Muscle of arm (tissue), 1 donor: ENCODE measurements at regions not wholly inside any gene's neighbourhood (a gene's known extent, or its start where the extent isn't known, plus 50 kb on each side); places are given as distances from the start of the nearest gene placed in this dataset.
"Not testable (repeated sequence)": the region's sequence is repeated elsewhere in the genome, so short reads cannot be mapped to it uniquely, and the experiment has no call there.

Experiments used
- DNase-seq: peaks from one replicate; pipeline ENCODE4 v3.0.0-alpha.2; 2013

GRCh38 chr1:37380546-37380945 is 93.8 kb upstream of the ZC3H12A start:
- not testable (repeated sequence) for DNase-seq

GRCh38 chr1:37387854-37388253 is 86.5 kb upstream of the ZC3H12A start:
- no peak for DNase-seq

GRCh38 chr1:37389327-37389726 is 85.1 kb upstream of the ZC3H12A start:
- DNase-seq: no peak

DNA sequence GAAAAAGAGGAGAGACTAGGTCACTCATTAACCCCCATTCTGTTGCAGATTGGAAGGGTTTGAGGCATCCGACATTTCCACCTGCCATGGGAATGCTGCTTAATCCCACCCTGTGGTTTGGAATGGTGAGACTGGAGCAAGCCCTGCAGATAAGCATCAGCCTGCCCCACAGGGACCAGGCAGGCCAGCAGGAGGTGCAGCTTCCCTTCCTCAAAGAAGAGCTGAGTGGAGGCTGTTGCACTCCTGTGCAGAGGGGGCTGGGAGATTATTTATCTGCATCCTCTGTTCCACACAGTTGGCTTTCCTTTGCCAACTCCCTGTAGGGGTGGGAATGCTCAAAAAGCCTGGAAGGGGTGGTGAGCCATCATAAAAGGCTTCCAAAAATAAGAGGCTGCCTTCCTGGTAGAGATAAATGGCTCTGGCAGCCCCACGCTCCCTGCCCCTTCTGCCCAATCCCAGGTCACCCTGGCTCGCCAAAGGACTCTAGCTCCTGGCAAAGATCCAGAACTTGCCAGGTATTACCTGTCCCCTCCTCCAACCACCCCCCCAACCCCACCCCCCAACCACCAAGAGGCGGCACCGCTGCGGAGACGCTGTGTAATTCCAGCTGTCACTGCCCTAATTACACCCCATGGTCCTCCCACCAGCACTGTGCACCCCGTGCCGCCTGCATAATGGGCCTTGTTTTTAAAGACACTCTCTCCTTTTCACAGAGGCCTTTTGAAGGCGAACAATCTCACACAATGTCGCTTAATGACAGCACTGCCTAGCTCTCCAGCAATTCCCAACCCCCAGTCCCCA is 83.0 kb upstream of the ZC3H12A start:
- no peak for DNase-seq

GRCh38 chr1:37392051-37392450 is 82.3 kb upstream of the ZC3H12A start:
- no peak for DNase-seq

DNA sequence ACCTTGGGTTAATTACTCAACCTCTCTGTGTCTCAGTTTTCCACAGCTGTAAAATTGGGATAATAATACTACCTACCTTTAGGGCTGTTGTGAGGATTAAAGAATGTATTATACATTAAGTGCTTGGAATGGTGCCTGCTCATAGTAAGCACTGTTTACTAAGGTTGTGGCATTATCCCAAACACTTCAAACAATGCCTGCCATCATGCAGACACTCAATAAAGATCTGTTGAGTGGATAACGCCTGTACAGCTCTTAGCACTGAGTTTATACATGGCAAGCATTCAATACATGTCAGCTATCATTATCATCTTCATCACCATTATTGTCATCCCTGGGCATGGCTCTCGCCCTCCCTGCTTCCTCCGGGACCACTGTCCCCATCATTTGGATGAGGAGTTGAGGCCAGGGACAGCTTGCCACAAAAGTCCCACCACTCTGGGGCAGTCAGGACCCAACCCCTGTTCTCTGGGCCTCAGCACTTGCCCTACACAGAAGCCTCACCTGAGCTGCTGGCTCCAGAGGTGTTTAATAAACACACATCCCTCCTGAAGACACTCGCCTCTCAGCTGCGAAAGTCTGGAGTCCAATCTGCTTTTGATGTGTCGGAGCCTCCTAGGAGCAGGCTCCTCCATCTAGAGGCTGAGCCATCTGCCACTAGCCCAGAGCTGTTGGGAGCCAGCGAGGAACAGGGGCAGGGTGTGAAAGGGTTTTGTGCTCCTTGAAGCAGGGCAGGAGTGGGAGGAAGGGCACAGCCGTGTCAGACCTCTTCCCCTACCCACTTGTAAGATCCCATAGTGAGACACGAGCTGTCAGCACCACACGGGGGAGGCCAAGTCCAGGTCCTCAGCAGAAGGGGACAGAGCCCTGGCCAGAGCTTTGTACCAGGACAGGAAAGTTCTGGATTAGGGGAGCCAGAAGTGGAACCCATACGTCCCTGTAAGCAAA is 80.9 kb upstream of the ZC3H12A start:
- no peak for DNase-seq

GRCh38 chr1:37394574-37395464 is 79.6 kb upstream of the ZC3H12A start:
- no peak for DNase-seq

DNA sequence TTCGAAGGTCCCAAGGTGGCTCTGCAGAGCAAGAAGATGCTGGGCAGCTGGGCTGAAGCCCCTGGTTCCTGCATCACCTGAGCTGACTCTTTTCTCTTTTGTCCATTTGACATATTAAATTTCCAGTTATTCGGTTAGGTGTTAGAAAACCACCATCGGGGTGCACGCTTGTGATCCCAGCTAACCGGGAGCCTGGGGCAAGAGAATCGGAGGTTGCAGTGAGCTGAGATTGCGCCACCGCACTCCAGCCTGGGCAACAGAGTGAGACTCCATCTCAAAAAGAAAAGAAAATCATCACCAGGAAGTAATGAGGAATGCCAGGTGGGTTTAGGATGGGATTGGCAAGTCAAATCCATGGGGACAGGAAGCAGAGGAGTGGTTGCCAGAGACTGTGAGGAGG is 76.3 kb upstream of the ZC3H12A start:
- no peak for DNase-seq

DNA sequence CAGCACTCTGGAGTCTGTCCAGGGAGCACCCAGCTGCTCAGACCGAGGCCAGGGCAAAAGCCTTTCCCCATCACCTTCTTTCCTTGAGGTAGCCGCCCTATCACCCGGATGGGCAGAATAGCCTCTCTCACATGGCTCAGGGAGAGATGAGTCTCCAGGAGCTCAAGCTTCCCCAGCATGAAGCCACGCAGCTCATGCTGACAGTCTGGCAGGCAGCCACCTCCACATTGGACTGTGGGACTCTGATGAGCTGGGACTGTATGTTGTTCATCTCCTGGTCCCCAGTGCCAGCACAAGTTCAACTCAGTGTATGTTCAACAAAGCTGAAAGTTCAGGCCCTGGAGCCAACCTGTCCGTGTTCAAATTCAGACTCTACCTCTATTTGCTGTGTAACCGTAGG is 75.2 kb upstream of the ZC3H12A start:
- DNase-seq: no peak

DNA sequence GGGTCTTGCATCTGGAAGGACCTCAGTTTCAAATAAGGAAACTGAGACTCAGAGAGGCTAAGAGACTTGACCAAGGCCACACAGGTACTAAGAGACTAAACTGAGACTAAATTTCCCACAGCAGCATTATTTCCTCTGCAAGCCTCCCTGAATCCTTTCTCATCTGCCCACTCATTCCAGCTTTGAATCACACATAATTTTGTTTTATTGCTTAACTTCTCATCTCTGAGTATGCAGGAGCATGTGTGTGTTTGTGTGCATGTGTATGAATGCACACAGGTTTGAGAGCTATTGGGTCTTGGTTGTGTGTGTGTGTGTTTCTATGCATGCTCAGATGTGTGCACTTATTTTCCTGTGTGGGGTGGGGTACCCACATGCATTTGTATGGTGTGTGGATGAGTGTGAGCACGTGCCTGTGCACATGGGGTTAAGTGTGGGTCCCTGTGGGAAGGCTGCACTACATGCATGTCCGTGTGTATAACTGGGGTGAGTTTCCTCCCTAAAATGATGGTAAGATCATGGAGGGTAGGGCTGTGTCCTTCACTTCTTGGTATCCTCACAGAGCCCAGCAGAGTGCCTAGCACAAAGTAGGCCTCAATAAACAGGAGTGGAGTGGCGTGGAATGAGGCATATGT is 74.4 kb upstream of the ZC3H12A start:
- DNase-seq: no peak

DNA sequence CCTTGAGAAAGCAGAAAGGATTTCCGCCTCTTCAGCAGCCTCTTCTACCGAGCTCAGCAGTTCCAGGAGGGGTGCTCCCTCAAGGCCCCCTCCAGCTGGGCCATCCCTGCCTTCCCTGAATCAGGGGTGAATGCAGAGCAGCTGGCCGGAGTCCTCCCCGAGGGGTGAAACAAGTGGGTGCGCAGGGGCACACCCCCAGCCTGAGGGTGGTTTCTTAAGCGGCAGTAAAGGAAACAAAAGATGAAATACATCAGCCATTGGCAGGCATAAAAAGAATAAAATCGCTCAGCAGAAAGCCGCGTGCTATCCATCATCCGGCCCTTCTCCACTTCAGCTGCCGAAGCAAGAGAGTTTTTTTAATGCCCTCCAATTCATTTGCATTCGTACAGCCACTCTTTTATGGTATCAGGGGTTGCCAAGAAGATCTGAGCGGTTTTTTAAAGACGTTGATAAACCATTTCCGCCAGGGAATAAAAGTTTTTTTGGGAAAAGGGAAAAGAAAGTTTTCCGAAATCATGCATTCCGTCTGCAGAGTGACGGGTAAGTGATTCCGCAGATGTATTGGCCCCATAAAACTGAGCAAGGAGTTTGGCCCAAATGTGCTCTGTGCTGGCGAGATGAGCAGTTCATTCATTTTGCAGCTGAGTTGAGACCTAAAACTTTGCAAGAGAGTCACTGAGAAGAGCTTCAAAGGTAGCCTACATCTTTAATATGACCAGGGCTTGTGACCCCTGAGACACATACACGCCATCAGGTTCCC is 73.7 kb upstream of the ZC3H12A start:
- DNase-seq: peak; percentile 66

DNA sequence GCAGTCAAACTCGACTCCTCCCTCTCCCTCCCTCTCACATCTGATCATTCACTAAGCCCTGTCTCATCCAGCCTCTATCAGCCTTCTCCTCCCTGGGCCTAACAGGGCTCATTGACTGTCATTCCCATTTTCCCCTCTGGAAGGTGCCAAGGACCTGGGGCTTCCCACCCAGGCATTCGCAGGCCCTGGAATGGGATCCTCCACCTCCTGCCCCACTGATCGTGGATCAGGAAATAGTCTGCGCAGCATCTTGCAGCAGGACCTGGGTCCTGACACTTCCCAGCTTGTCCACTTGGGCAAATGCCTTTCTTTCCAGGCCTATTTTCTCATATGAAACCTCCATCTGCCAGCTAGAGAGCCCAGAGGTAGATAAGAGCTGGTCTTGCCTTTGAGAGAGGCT is 71.2 kb upstream of the ZC3H12A start:
- DNase-seq: no peak

GRCh38 chr1:37404711-37405110 is 69.7 kb upstream of the ZC3H12A start:
- no peak for DNase-seq

- DNase-seq: no peak
Measured at GRCh38 chr1:37410105-37410504, 64.3 kb upstream of the ZC3H12A start.

- peak; percentile 20 for DNase-seq
Measured at GRCh38 chr1:37410815-37411214, 63.6 kb upstream of the ZC3H12A start.

GRCh38 chr1:37415611-37416244 is 58.7 kb upstream of the ZC3H12A start:
- no peak for DNase-seq

GRCh38 chr1:37420456-37420855 is 53.9 kb upstream of the ZC3H12A start:
- DNase-seq: no peak

GRCh38 chr1:37423810-37424209 is 50.6 kb upstream of the ZC3H12A start:
- DNase-seq: no peak

GRCh38 chr1:37424523-37424922 is 49.9 kb upstream of the ZC3H12A start:
- no peak for DNase-seq
